GM19463 (cell line): ENCODE measurements at regions not wholly inside any gene's neighbourhood (a gene's known extent, or its start where the extent isn't known, plus 50 kb on each side); places are given as distances from the start of the nearest gene placed in this dataset.

ENCODE experiments used
- ATAC-seq: cut with Tn5 transposase; IDR thresholded peaks from one replicate; pipeline ENCODE4 v1.9.1; 2021; ENCODE audit warnings: mild to moderate bottlenecking, moderate library complexity; ENCODE audit not compliant: unreplicated experiment

DNA sequence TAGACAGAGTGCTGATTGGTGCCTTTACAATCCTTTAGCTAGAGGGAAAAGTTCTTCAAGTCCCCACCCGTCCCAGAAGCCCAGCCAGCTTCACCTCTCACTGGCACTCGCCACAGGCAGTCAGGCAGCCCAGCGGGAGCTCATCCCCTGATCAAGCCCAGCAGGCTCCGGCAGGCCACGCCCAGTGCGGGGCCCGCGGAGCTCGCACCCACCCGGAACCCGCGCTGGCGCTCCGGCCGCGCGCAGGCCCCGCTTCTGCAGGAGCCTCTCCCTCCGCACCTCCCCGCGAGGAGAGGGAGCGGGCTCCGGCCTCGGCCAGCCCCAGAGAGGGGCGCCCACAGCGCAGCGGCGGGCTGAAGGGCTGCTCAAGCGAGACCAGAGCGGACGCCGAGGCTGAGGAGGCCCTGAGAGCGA is 202.4 kb upstream of the PDGFD start:
- ATAC-seq: no peak

DNA sequence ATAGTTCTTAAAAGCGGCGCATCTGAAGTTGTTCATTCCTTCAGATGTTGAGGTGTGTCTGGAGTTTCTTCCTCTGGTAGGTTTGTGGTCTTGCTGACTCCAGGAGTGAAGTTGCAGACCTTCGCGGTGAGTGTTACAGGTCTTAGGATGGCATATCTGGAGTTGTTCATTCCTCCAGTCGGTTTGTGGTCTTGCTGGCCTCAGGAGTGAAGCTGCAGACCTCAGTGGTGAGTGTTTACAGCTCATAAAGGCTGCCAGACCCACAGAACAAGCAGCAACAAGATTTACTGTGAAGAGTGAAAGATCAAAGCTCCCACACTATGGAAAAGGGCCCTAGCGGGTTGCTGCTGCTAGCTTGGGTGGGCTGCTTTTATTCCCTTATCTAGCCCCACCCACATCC is 201.7 kb upstream of the PDGFD start:
- ATAC-seq: no peak

DNA sequence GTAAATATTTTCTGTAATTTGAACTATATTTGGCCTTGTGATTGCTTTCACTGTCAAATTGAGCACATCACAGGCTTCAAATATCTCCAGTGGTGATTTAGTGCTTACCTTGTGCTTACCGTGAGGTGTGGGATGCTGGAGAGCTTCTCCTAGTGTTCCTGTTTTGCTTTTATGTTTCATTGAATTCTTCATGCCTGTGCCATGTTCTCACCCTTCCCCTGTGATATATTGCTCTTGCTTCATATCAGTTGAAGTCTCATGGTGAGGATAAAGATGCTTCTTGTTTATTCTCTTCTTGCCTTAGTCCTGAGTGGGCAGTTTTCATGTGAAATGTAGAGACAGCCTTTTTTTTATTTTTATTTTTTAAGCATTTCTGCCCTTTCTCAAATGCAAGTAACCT is 198.0 kb upstream of the PDGFD start:
- no peak for ATAC-seq

DNA sequence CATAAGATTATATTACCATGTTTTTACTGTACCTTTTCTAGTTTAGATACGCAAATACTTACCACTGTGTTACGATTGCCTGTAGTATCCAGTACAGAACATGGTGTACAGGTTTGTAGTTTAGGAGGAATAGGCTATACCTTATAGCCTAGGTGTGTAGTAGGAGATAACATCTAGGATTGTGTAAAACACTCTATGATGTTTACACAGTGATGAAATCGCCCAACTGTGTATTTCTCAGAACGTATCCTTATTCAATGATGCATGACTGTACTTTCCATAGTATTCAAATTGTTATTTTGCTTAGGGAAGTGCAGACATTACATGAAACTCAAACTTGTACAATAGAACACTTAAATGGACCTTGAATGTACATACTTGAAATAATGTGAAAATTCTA is 188.1 kb upstream of the PDGFD start:
- ATAC-seq: no peak

DNA sequence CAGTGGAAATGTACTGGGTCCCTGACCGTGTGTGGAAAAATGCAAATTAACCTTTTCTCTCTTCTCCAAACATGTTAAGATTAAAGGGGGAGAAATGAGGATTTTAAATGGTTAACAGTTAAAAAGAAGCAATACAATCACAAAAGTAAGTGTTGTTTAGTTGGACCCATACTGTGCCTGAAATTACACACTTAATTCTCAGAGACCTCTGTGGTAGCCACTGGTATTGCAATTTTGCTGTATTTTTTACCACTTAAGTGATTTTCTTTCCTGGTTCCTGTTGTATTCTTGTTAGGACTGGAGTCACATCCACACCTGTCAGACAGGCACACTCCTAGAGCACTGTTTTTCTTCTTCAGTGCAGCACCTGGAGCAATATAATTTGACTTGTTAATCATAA is 179.6 kb upstream of the PDGFD start:
- ATAC-seq: peak; percentile 71

DNA sequence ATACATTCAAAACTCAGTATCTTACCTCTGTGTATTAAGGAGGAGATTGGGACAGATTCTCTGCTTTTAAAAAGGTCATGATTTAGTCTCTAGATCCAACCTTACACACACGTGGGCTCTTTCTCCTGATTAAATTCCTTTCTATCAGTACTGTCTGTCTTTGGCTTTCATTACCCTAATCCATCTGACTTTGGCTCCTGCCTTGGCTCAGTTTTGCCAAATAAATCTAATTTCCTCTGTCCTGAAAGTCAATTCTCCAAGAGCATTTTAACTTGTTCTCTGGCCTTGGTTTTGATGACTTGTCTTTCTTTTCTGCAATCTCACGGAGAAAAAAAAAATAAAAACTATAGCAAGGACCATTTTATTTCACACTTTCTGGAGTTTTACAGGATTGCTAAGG is 176.6 kb upstream of the PDGFD start:
- ATAC-seq: no peak

DNA sequence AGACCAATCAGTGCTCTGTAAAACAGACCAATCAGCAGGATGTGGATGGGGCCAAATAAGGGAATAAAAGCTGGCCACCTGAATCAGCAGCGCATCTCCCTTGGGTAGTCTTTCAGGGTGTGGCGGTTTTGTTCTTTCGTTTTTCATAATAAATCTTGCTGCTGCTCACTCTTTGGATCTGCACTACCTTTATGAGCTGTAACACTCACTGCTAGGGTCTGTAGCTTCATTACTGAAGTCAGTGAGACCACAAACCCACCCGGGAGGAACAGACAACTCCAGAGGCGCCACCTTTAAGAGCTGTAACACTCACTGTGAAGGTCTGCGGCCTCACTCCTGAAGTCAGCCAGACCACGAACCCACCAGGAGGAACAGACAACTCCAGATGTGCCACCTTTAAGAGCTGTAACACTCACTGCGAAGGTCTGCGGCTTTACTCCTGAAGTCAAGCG is 175.5 kb upstream of the PDGFD start:
- no peak for ATAC-seq

DNA sequence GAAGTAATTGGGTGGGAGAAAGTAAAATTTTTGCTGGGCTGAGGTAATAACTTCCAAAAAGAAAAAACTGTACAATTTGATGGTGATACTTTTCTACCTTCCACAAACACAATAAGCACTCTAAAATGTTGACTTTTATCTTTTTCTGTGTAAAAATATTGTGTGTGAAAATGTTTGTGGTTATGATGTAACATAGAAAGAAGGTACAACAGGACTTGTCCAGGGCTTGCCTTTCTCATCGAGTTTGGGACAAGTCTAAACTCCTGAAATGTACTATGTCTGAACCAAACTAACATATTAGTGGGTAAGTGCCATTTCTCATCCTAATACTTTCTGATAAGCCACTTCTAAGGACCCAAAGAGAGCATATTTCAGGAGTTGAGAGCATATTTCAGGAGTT is 174.2 kb upstream of the PDGFD start:
- no peak for ATAC-seq

DNA sequence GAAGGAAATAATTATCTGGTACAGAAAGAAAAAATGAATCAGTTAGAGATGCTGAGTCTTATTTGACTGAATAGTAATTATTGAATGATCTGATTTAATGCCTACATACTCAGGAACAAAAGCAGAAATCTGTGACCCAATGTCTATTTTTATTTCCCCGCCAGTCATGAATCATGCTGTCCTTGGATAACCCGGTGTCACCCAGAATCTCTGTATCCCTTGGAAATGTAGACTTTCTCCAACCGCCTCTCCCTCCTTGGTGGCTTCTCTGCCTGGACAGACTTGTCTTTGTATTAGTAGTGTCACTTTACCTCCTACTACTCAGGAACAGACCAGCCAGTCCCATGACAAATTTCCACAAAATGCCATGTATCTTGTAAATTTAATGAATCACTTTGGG is 173.3 kb upstream of the PDGFD start:
- ATAC-seq: no peak

DNA sequence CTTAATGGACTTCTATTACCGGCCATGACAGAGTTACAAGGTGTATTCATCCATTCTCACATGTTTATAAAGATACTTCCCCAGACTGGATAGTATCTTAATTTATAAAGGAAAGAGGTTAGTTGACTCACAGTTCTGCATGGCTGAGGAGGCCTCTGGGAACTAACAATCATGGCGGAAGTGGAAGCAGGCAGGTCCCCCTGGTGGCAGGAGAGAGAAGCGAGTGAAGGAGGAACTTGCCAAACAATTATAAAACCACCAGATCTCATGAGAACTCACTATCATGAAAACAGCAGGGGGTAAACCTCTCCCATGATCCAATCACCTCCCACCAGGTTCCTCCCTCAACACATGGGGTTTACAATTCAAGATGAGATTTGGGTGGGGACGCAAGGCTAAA is 170.0 kb upstream of the PDGFD start:
- ATAC-seq: peak; percentile 79

DNA sequence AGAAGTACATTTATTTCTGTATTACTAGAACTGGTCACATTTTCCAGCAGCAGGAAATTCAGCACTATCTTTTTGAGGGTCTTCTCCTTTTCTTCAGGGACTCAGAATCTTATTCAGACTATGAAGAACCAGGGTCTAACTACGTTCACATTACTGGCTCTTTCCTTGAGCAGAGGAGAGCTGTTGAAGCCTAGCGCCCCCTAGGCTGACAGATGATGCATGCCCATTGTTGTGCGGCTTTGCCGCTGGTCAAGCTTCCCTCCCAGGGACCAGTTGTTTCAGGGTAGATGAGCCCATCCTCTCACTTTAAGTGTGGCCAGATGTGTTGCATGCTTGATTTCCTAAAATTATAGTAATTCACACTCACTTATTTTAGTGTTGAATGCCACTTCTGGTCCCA is 168.2 kb upstream of the PDGFD start:
- no peak for ATAC-seq

DNA sequence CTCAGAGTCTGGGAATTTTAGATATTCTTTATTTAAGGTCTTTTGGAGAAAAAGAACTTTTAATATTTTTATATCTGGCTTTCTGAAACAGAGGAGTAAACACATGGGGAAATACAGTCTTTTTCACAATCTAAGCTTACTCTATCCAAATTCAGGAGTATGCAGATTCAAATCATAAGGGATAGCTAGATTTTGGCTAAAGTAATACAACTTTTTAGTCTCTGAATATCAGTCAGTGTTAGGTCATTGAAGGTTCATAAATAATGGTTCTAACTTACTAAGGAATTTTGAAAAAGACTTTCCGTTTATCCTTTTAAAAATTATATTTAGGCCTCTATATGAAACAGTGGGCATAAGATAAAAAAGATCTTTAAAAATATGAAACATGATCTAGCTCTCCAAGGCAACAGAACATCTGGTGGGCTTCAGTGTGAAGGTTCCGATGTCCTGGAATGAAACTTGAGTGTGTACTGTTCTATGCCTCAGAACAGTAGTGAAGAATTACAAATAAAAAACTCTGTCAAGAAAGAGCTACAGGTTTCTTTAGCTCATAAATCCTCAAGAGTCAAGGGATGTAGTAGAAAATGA is 165.2 kb upstream of the PDGFD start:
- no peak for ATAC-seq

DNA sequence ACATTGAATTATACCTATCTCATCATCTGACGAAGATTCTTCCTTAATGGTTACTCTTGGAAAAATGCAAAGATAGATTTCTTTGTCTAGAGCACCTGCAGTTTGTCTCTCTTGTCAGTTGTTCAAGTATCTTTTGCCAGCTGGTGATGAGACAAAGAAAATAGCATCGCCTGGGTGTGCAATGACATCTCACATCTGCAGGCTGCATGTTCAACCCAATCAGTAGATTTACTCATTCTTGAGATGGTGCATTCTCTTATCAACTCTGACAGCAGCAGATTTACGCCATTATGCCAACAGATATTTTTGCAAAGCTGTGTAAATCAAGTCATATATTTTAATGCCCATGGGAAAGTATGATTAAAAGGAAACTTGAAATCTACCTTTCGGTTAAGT is 164.6 kb upstream of the PDGFD start:
- no peak for ATAC-seq

DNA sequence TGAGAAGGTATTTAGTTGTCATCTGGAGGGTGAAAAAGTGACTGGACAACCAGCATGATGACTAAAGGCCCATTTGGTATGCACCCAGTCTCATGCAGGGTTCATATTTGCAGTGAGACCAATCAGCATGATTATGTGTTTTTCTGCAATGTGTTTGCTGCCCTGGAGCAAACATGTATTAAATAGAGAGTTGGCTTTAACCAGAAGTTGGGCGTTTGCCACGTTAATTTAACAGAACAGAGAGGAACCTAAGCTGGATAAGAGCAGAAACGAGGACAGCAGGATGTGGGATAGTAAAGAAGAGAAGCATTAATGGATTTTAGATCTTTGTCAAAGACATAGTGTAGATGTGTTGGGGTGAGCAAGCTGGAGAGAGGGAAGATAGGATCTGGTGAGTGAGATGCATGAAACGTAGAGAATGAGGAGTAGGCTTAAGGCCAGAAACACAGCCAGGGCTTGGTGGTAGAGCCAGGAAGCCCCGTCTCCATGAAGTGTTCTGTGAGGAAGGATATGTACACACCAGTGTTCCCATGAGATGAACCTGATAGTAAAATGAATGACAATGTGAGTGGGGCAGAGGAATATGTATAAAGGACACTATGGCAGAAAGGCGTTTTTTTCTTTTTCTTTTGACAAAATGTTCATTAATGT is 164.0 kb upstream of the PDGFD start:
- ATAC-seq: no peak

DNA sequence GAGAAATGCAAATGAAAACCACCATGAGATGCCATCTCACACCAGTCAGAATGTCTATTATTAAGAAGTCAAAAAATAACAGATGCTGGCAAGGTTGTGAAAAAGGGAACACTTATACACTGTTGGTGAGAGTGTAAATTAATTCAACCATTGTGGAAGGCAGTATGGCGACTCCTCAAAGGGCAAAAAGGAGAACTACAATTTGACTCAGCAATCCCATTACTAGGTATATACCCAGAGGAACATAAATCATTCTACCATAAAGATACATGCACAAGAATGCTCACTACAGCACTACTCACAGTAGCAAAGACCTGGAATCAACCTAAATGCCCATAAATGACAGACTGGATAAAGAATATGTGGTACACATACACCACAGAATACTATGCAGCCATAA is 161.1 kb upstream of the PDGFD start:
- no peak for ATAC-seq

DNA sequence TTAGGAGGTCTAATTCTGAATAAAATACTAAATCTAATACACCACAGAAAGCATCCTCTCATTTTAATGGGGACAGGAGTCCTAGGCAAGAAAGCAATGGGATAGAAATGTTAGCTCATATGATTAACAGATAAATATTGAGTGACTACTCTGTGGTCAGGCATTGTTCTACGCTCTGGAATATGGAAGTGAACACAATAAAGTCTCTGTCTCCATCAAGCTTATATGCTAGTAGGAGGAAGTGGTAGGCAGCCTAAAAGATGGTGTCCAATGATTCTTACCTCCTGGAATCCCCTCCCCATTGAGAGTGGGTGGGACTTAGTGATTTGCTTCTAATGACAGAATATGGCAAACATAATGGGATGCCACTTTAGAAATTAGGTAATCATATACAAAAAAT is 160.3 kb upstream of the PDGFD start:
- ATAC-seq: no peak

DNA sequence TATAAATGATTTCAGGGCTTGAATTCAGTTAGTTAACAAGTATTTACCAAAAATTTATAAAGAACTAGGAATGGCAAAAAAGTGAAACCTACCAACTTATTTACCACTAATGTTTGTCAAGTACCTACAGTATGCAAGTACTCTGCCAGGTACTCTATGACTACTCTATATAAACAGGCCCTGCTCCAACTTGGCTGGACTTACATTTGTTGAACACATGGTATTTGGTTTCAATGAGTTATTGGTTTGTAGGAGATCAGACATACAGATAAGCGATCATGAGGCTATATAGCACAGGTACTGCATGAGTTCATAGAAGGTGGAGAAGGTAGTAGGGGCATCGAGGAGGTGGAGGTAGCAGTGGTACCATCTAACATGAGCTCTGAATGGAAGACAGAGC is 159.9 kb upstream of the PDGFD start:
- no peak for ATAC-seq

DNA sequence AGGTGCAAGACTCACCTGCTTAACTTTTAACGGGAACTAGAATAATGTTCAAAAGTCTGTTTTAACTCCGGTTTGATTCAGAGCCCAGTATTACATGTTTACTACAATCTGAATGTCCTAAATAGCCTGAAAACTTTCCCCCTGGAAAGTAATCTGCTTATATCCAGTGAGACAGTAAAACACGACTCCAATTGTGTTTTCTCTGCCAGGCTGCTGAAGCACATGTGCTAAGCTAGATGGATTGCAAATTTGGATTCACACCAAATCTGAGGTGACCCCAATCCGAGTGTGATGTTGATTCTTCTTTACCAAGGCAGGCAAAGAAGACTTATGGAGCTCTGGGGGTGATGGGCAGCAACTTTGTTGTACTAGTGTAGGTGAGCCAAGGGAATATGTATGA is 158.7 kb upstream of the PDGFD start:
- no peak for ATAC-seq

DNA sequence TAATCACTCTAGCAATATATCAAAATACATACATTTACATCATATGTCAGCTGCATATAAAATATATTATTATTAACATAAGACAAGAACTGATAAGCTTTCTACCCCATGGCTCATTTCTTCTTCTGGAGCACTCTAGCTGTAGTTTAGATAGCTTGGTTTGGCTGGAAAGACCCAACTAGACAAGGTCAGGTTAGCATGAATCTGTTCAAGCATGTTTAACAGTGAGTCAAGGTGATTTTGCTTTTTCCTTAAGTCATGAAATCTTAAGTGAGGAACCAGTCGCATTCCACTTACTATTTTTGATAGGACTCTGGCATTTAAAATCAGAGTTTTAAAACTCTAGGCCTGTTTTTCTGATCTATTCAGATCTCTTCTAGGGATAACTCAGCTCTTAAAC is 157.0 kb upstream of the PDGFD start:
- ATAC-seq: no peak

DNA sequence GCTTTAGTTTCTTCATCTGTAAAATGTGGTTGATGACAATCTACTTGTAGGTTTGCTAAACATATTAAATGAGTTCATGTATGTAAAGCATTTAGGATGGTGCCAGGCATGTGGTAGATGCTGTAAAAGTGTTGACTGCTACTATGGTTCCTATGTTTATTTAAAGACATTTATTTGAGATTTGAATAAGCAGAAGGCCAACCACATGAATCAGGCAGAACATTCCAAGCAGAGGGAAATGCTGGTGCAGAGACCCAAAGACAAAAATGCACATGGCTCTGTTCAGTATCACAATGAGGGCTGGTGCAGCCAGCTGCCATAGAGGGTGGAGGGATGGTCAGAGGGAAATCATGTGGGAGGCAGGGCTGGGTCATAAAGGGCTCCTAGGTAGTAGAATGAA is 156.2 kb upstream of the PDGFD start:
- no peak for ATAC-seq

DNA sequence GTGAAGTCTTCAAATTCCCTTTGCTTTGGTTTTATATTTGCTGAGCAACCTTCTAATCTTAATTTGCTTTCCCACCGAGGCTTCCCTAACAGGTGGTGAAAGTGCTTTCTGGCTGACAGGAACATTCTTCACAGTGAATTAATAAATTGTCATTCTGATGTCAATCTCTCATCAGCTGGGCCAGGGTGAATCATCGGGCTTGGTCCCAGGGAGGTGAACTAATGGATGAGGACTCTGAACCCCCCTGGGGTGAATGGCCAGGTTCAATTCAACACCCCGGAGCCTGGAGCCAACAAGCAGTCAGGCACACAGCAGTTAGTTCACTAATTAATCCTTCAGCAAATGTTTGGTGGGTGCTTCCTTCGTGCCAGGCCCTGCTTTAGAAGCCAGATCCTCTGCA is 155.4 kb upstream of the PDGFD start:
- no peak for ATAC-seq

DNA sequence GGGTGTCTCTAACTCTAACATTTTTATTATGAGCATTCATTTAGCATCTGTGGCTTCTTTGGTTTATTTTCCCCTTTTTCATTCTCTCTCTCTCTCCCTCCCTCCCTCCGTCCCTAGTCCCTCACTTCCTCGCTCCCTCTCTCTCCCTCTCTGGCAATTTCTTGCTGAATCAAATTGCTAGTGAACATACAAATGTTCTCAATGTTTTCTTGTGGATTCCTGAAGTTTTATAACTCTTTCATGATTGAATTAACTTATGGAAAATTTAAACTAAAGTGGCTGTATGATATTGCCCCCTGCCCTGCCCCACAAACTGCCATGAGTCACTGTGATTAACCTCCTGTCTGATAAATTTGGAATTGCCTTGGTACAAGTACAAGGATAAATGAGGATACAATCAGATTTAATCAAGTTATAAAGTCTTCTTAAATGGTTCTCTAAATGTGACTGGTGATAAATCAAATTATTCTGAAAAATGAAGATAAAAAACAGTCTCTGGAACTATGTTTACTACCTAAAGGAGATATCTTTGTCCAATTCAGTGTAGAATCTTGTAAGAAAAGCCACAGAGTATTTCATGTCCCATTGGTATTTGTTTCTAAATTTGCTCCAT is 143.0 kb upstream of the PDGFD start:
- no peak for ATAC-seq

DNA sequence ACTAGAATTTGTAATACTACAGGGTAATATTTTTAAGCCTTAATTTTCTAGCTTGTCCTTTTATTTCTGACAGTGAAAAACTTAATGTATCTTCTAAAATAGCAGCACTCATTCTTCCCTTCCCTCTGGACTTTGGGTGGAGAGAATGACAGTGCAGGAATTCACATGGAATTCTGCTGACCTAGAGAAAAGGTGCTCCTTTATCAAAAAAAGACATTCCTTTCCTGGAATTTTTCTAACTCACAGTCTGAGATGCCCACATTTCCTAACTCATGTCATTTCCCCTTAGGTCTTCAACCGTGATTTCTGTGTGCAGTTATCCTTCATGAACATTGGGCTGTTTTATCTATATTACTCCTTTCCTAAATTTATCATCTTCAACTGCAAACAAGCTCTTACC is 137.8 kb upstream of the PDGFD start:
- no peak for ATAC-seq
